HCT116 (cell line): ENCODE measurements at regions not wholly inside any gene's neighbourhood (a gene's known extent, or its start where the extent isn't known, plus 50 kb on each side); places are given as distances from the start of the nearest gene placed in this dataset.

Experiments
- POLR2A ChIP-seq: IDR thresholded peaks from 2 replicates; pipeline ENCODE4 v1.7.0; 2011; ENCODE audit warnings: borderline replicate concordance; ENCODE audit not compliant: insufficient read depth, insufficient read length; ENCODE audit errors: extremely low read depth
- SRF ChIP-seq: IDR thresholded peaks from 2 replicates; pipeline ENCODE4 v1.6.1; 2012; ENCODE audit warnings: low read depth
- TCF7L2 ChIP-seq: IDR thresholded peaks from 2 replicates; pipeline ENCODE4 v1.7.0; 2011; ENCODE audit warnings: borderline replicate concordance, inconsistent platforms; ENCODE audit not compliant: insufficient read depth, insufficient read length; ENCODE audit errors: extremely low read depth
- YY1 ChIP-seq: IDR thresholded peaks from 2 replicates; pipeline ENCODE4 v1.6.1; 2011; ENCODE audit warnings: low read length, low read depth, moderate library complexity, mild to moderate bottlenecking; ENCODE audit not compliant: insufficient replicate concordance; ENCODE audit errors: extremely low read depth
- ZFX ChIP-seq: fragments of 450-650 bp; IDR thresholded peaks from 2 replicates; pipeline ENCODE4 v1.6.1; 2017
- TF ChIP-seq, protein P1 (sequence below), 3 experiments: fragments of 200-600 bp in 1 of 3; sonication (generic) in 1 of 3; IDR thresholded peaks in 2 of 3; conservative IDR thresholded peaks in 1 of 3; 2 replicates each; pipeline ENCODE4 v1.5.1; 2012 to 2017; ENCODE audit warnings: low read depth in 2 of 3, low read length in 2 of 3, antibody characterized with exemption in 1 of 3, borderline replicate concordance in 1 of 3, control low read depth in 1 of 3, mild to moderate bottlenecking in 1 of 3, mixed read lengths in 1 of 3, mixed run types in 1 of 3, moderate library complexity in 1 of 3; ENCODE audit not compliant: insufficient read depth in 1 of 3
- TF ChIP-seq, protein P2 (sequence below): IDR thresholded peaks from 2 replicates; pipeline ENCODE4 v1.6.1; 2012

DNA sequence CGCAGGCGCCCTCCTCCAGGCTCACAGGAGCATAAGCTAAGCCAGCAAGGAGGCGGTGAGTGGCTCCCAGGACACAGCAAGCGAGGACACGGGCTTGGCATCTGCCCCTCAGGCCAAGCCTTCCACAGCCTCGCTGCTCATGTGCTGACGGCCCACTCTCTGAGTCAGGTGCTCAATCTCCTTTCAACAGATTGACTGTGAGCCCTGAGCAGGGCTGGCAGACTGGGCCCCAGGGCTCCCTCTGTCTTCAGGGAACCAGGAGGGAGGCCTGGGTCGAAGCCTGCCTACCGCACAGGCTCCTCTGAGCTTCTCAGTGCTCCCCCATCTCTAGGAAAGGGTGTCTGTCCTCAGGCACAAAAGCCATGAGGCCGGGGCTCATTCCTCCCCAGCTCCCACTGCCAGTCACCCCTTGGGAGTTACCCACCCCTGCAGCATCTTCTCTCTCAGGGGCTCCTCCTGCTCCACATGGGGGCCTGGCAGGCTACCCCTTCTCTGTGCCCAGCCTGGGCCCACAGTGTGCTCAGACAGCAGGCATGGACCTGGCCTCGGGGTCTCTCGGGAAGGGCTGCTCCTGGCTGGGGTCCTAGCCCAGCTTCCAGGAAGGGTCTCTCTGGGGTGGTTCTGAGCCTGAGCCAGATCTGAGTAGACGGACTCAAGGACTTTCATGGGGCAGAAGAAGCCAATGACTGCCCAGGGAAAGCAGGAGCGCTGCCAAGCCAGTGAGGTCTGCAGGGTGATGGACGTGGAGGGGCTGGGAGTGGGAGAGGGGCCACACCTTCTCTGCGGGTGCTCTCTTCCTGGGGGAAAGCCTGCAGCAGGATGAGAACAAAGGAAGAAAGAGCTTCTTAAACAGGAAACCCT lies 138.0 kb upstream of the GPC1 start:
- TF ChIP-seq, protein P1, sequence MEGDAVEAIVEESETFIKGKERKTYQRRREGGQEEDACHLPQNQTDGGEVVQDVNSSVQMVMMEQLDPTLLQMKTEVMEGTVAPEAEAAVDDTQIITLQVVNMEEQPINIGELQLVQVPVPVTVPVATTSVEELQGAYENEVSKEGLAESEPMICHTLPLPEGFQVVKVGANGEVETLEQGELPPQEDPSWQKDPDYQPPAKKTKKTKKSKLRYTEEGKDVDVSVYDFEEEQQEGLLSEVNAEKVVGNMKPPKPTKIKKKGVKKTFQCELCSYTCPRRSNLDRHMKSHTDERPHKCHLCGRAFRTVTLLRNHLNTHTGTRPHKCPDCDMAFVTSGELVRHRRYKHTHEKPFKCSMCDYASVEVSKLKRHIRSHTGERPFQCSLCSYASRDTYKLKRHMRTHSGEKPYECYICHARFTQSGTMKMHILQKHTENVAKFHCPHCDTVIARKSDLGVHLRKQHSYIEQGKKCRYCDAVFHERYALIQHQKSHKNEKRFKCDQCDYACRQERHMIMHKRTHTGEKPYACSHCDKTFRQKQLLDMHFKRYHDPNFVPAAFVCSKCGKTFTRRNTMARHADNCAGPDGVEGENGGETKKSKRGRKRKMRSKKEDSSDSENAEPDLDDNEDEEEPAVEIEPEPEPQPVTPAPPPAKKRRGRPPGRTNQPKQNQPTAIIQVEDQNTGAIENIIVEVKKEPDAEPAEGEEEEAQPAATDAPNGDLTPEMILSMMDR (IDR thresholded peaks at IDR 0.05 in 2 of 3, conservative IDR thresholded peaks at IDR 0.05 in 1 of 3; ENCODE audit: borderline replicate concordance in 1 of 3, insufficient read depth in 1 of 3, low read depth in 2 of 3, low read length in 2 of 3): no peak
- TF ChIP-seq, protein P2, sequence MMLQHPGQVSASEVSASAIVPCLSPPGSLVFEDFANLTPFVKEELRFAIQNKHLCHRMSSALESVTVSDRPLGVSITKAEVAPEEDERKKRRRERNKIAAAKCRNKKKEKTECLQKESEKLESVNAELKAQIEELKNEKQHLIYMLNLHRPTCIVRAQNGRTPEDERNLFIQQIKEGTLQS: no peak
- TF ChIP-seq POLR2A: no peak
- TF ChIP-seq TCF7L2: no peak
- TF ChIP-seq YY1: no peak
- TF ChIP-seq ZFX: no peak
- no peak for TF ChIP-seq SRF
